ENCODE measurements at regions not wholly inside any gene's neighbourhood (a gene's known extent, or its start where the extent isn't known, plus 50 kb on each side); places are given as distances from the start of the nearest gene placed in this dataset.

DNA sequence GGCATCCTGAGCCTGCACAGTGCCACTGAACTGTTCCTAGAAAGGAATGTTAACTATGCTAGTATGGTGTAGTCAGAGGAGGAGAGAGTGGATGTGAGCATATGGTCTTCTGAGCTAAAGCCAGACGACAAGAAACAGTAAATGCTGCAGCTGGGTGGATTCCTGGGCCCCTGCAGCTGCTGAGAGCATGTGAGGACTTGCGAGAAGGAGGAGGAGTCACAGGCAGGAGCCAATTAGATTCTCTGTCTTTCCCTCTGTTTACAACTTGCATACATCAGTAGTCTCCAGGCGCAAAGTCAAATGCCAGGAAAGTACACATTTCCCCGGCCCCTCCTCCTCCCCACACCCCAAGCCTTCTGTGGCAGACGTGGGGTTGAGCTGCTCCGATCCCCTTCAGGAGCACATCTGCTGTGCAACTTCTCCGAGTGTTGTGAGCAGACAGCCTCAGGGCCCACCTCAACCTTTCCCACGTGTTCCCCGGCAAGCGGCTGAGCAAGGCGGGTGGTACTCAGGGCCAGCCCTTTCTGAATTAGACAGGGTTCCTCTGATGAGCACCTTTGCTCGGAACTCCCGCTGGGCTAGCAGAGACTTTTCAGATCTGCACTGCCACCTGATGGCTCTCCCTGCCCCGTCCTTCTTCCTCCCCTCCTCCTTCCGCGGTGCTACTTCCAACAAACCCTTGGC, 108.7 kb upstream of the ATP6AP2 start:
- peak; percentile 60 for DNase-seq (ENCODE audit: low read depth)
- H3K4me3 ChIP-seq (replicated peaks; ENCODE audit: low read depth, low read length), result no peak overlapping the region
- TF ChIP-seq, protein P1, sequence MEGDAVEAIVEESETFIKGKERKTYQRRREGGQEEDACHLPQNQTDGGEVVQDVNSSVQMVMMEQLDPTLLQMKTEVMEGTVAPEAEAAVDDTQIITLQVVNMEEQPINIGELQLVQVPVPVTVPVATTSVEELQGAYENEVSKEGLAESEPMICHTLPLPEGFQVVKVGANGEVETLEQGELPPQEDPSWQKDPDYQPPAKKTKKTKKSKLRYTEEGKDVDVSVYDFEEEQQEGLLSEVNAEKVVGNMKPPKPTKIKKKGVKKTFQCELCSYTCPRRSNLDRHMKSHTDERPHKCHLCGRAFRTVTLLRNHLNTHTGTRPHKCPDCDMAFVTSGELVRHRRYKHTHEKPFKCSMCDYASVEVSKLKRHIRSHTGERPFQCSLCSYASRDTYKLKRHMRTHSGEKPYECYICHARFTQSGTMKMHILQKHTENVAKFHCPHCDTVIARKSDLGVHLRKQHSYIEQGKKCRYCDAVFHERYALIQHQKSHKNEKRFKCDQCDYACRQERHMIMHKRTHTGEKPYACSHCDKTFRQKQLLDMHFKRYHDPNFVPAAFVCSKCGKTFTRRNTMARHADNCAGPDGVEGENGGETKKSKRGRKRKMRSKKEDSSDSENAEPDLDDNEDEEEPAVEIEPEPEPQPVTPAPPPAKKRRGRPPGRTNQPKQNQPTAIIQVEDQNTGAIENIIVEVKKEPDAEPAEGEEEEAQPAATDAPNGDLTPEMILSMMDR (IDR thresholded peaks at IDR 0.05; ENCODE audit: low read length, missing control alignments), result no peak

DNA sequence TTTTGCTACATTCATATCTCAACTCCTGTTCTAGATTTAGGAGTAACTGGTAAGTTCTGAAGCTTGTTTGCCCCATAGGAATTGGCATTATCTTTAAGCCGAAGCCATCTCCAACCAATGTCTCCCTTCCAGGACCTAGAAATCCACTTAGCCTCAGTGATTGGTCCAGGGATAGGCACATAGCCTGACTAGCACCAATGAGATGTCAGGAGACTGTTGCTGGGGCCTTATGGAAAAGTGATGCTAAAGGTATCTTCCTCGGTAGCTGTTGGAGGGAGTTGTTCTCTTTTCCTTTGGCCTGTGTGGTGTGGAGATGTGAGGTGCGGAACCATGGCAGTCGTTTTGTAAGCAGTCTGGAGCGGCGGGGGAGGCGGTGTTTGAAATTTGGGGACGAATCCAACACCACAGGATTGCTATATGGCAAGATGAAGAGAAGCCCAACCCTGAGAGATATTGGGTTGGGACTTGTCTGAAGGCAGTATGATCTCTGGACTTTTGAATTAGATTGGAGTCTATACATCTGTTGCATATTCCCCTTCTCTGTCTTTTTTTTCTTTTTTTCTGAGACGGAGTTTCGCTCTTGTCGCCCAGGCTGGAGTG, 109.8 kb upstream of the ATP6AP2 start:
- TF ChIP-seq, protein P1 (IDR thresholded peaks at IDR 0.05; ENCODE audit: low read length, missing control alignments), result no peak
- no peak overlapping the region for H3K4me3 ChIP-seq (replicated peaks; ENCODE audit: low read depth, low read length)
- DNase-seq (ENCODE audit: low read depth), result no peak

DNA sequence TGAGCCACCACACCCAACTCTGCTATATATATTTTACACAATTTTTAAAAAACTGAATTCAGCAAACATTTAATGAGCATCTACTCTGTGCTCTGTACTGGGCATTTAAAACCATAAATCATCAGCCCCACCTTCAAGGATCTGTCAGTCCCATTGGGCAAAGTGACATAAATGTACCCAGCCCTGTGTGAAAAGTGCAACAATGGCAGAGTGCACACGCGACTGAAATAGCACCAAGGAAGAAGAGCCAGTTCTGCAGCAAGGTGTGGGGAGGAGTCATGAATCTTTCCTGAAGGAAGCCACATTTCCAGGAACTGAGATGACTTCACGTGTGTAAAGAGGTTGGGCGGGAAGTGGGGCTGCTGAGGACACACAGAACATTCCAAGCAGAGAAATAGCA, 111.5 kb upstream of the ATP6AP2 start:
- H3K4me3 ChIP-seq (replicated peaks; ENCODE audit: low read depth, low read length), result no peak overlapping the region
- TF ChIP-seq, protein P1 (IDR thresholded peaks at IDR 0.05; ENCODE audit: low read length, missing control alignments), result no peak
- DNase-seq (ENCODE audit: low read depth), result no peak

- TF ChIP-seq, protein P1 (IDR thresholded peaks at IDR 0.05; ENCODE audit: low read length, missing control alignments), result peak; percentile 22
- DNase-seq (ENCODE audit: low read depth), result peak; percentile 59
- H3K4me3 ChIP-seq (replicated peaks; ENCODE audit: low read depth, low read length), result no peak overlapping the region
Measured at GRCh38 chrX:40468033-40468846, 112.5 kb upstream of the ATP6AP2 start.

DNA sequence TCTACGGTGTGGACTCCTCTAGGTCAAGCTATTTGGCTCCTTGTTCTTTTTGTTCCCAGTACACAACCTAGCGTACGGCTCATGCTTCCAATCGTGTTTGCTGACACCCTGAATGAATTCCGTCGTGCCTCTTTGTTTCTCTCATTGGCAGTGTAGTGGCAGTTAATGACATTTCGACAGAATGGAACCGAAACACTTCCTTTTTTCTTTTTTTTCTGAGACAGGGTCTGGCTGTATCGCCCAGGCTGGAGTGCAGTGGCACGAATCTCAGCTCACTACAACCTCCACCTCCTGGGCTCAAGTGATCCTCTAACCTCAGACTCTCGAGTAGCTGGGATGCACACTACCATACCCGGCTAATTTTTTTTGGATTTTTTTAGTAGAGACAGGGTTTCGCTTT, 113.3 kb upstream of the ATP6AP2 start:
- TF ChIP-seq, protein P1 (IDR thresholded peaks at IDR 0.05; ENCODE audit: low read length, missing control alignments), result no peak
- no peak for DNase-seq (ENCODE audit: low read depth)
- no peak overlapping the region for H3K4me3 ChIP-seq (replicated peaks; ENCODE audit: low read depth, low read length)

- no peak for DNase-seq (ENCODE audit: low read depth)
- no peak overlapping the region for H3K4me3 ChIP-seq (replicated peaks; ENCODE audit: low read depth, low read length)
- TF ChIP-seq, protein P1 (IDR thresholded peaks at IDR 0.05; ENCODE audit: low read length, missing control alignments), result no peak
Measured at GRCh38 chrX:40465735-40466551, 114.8 kb upstream of the ATP6AP2 start.

Measured in fibroblast of pulmonary artery (primary cell).